Raji (cell line): ENCODE measurements at regions not wholly inside any gene's neighbourhood (a gene's known extent, or its start where the extent isn't known, plus 50 kb on each side); places are given as distances from the start of the nearest gene placed in this dataset.

Experiments
- POLR2A ChIP-seq: IDR thresholded peaks from 2 replicates; pipeline ENCODE4 v1.6.1; 2011; ENCODE audit warnings: low read depth, low read length, control low read depth; ENCODE audit not compliant: insufficient read depth

DNA sequence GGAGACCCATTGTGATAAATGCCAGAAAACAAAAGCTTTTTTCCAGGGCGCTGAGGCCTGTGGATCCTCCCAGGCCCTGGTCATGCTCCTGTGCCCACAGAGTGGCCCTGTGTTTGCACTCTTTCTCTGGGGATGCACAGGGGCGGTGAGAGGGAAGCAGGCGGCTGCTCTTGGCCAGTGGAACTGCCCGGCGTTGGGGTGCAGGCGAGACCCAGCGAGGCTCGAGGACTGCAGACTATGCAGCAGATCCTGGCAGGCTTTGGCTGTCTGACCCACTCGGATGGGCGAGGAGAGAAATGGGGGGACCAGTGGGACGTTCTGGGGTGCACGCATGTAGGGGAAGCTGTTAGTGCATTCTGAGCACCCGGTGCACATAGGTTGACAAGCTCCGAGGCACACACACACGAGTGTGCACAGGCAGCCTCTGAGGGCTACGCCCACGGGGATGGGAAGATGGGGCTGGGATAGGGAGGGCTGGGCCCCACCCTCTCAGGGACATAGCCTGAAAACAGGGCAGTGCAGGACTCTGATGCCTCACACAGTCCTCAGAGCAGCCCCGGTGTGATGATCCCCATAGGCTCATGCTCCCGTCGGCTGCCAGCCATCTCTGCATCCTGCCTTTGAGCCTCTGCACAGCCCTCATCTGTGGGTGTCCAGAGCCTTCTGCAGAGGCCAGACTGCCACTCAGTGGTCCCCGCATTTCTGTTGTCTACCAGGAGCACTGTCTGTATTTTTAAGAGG lies 1233.5 kb downstream of the BRD1 start:
- TF ChIP-seq POLR2A, result no peak

DNA sequence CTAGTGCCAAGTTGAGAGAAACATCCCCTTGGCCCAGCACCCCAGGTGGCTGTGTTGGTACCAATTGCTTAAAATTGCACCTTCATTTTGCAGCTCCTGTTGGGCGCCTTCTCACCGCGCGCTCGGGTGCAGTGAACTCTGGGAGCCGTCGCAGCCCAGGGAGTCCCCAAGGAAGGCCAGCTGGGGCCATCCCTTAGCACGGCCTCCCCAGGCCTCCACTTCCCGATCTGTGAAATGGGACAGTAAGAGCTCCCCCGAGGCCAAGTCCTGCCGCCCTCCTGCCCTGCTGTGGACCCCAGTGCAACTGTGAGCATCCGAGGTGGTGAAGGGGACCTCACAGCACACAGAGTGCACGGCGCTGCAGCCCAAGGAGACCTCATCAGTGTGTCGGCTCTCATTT lies 1234.1 kb downstream of the BRD1 start:
- no peak for TF ChIP-seq POLR2A

DNA sequence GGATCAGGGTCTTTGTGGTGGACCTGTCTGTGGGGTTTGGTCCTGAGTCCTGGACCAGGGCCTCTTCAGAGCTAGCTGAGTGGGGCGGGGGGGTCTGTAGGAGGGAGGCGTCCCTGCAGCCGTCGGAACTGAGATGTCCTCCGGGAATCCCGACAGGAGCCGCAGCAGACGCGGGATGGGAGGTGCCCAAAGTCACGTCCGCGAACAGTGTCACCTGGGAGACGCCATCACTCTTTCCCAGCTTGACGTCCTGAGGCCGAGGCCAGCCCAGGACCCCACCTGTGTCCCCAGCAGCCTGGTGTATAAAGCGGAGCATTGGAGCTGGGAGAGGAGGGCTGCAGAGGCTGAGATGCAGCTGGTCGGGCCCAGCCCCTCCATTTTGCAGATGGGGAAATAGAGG lies 1234.7 kb downstream of the BRD1 start:
- no peak for TF ChIP-seq POLR2A

DNA sequence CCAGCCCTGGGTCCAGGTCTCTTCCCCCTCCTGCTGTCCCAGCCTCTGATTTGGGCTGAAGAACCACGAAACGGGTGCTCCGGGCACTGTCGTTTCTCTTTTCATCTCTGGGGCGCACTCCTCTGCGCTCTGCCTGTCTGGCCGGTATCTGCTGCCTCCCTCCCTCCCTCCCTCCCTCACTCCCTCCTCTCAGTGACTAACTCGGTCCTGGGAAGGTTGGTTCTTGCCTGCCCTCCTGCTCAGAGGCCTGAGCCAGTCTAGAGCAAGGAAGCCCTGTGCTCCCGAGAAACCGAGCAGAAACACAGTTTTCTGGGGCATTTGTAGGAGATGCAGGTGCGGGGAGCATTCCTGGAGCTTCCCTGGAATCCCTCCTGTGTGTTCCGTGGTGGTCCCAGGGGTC lies 1235.2 kb downstream of the BRD1 start:
- TF ChIP-seq POLR2A, result no peak

DNA sequence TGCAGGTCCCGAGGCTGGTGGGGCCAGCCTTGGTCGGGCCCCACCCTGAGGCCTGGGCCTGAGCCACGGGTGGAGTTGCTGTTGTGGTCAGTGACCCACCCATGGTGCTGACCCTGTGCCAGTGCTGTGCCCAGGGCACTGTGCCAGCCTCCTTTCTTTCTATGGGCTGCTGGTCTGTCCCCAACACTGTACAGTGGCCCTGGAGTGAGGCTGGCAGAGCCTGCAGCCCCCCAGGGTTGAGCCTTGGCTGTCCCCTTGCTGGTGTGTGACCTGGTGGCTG lies 1235.7 kb downstream of the BRD1 start:
- no peak for TF ChIP-seq POLR2A

DNA sequence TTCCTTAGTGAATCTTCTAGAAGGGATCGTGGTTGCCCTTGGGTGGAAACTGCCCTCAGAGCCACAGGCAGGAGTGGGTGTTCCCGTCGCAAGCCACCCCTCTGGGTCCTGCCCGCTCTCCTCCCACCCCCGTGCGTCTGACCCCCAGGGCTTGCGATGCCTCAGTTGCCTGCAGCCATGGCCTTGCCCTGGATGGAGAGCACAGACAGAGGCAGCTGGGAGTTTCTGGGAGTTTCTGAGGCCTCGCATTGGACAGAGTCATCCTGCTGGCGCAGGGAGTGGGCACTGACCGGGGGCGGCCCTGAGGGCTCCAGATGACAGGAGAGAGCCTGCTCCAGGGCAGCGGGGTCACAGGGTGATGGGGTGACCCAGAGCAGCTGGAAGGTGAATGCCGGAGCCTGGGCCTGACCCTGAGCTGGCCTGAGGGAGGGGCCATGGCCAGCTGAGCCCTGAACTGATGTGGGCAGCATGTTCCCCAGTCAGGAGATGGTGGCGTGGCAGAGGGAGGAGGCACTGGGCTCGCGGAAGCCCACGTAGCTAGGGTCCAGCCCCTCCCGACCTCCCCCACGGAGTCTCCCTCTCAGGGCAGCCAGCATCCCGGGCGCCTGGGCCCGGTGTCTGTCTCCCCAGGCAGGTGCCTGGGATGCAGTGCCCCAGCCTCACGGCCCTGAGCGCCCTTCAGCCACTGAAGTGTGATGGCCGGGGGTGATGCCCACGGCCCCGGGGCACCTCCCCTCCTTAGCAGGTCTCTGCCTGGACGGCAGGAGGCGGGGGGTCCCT lies 1236.2 kb downstream of the BRD1 start:
- TF ChIP-seq POLR2A, result no peak

DNA sequence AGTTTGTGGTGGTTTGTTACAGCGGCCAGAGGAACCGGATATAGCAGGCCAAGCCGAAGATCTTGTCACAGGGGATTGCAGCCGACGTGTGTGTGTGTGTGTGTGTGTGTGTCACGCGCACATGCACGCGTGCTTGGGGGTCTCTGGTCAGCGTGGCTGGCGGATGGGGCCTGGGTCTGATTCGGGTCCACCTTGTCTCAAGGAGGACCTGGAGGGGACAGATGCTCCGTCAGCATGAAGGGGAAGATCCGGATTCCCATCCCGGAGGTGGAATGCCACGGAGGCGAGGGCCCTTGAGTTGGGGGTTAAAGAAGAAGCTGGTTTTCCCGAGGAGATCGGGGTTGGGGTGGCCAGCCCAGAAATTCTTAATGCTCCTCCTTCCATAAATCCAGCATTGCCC lies 1237.8 kb downstream of the BRD1 start:
- TF ChIP-seq POLR2A, result no peak

DNA sequence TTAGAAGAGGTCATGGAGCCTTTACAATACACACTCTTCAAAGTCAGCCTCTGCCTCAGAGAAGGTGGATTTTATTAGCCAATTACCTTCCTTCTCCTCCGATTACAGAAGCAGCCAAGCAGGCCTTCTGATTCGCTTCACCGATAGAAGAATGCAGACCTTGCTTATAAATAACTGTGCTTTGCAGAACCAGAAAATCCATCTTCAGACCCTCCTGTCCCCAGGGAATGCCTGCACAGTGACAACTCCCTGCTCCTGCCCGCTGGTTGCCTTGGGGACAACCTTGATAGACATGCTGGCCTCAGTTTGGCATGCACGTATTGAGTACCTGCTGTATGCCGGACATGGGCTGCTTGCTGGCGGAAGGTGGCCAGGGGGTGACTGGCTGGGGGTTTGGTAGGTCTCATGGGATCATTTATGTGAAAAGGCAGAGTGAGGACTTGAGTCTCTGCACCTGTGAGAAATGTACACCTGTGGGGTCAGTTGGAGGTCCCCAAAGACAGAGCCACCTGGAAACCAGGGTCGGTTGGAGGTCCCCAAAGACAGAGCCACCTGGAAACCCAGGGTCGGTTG lies 1238.7 kb downstream of the BRD1 start:
- no peak for TF ChIP-seq POLR2A

DNA sequence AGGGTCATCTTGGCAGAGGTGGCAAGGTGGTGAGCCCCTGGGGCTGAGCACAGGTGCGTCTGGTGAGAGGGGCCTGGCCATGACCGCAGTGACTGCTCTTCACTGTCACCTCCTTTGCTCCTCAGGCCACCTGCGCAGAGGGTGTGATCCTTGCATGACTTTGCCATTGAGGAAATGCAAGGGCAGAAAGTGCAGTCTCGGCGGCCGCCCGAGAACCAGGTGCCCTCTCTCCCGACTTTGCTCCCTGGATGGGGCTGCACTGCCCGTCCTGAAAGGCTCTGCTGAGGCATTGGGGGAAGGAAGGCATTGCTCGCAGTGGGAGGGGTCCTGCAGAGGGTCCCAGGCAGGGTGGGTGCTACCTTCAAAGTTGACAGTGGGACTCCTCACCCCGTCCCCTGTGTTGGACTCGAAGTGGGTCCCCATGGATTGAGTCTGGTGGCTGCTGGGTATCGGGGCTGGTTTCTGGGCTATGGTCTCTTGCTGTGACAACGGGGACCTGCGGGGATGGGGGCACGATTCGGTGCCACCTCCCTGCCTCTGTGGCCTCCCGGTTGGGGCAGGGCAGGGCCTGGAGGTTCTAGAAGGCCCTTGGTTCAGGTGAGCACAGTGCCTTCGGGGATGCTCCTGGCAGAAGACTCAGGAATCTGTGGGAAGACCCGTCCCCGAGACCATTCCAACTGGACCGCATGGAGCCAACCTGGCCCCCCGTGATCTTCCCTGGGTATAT lies 1239.4 kb downstream of the BRD1 start:
- TF ChIP-seq POLR2A, result no peak

DNA sequence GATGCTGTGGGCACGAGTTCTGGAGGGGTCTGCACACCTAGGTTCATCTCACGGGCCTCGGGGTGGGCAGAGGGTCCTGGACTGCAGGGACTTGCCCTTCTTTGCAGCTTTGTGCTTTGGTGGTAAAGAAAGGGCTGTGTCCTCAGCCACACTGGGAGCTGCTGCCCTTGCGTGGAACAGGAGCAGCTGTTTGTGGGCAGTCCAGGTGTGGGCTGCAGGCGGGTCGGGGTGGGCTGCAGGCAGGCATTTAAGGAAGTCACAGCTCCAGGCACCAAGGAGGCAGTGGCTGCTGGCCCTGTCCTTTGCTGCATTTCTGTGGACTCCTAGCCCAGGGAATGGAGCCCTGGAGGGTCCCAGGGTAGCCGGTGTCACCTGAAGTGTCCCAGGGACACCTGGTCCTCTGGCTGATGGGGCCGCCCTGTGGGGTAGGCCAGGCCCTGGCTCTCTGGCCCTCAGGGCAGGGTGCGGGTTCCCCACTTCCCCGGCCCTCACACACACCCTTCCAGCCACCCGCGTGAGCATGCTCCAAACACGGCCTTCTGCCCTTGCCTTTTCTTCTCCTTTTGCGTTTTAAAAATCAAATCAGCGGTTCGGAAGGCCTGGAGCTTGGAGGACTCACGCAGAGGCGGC lies 1240.3 kb downstream of the BRD1 start:
- TF ChIP-seq POLR2A, result no peak

DNA sequence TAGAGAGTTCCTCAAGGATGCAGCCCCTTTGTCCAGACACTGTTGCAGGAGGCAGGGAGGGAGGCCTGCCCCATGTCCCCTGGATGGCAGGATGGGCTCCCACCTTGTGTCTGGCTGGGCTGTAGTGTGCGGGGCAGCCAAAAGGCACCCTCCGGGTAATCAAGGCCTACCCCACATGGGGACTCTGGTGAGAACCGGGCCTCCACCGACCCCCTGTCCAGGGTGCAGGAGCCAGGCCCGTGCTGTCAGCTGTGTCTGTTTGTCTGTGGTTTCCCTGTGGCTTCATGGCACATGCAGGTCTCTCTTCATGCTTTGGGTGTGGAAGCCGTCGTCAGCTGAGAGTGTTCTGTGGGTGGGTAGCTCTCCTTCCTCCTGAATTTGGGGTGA lies 1240.9 kb downstream of the BRD1 start:
- TF ChIP-seq POLR2A, result no peak

DNA sequence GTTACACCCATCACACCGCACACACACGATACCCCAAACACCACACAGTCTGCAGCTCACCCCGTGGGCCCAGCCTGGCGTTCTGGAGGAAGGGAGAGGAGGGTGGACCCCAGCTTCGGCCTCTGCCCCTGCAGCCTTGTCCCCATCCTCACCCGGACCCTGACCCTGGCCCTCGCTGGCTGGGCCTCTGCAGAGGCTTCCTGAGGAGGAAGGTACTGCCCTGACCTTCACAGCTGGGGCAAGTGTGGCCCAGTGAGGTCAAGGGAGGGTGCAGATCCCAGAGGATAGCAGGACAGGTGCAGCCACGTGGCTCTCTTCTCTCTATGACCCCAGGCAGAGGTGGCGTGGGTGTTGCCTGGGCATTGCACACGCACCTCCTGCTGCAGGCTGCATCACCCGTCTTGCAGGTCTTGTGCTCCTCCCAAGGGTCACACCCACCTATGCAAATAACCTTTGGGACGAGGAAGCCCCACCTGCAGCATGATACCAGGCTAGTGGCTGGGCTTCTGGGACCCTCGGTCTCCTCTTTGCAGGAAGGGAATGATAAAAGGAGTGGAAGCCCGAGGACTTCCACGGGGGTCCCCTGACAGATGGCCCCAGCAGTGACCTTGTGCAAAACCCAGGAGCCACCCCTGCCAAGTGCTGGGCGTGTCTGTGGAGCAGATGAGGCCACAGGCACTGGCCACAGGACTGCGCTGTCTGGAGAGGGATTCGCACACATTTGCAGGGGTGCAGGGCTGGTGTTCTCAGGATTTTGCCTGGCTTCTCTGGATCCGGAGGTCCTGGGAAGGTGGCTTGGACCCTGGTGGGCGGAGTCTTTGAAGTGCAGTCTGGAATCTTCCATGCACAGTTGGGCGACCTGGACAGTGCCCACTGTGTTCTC lies 1241.5 kb downstream of the BRD1 start:
- no peak for TF ChIP-seq POLR2A

DNA sequence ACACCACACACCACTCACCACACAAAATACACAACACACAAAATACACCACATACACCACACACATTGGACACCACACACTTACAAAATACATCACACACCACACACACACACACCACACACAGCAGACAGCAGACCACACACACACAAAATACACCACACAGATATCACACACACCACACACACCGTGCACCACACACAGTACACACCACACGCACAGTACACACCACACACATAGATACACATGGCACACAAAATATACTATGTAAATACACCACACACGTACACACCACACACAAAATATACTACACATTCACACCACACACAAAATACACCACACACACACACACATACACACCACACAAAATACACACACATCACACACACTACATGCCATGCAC lies 1243.5 kb downstream of the BRD1 start:
- no peak for TF ChIP-seq POLR2A

DNA sequence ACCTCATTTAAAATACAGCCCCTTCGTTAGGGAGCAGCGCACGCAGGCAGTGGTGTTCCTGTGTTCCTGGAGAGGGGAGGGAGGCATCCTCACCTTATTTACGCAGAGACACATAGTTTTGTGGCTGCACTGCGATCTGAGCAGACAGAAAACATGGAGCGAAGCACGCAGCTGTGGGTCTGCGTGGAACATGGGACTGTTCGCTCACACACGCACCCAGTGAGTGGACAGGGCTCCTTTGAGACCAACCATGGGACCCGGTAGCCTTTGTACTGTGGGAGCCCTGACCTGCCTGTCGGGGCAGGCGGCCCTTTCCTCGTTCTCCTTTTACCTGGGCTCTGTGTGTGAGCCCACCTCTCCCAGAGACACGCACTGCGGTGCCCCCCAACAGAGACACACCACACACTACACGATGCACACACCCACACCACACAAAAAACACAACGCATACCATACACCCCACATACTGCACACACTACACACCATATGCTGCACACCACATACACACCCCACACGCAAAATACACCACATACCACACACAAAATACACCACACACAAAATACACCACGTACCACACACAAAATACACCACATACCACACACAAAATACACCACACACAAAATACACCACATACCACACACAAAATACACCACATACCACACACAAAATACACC lies 1245.7 kb downstream of the BRD1 start:
- no peak for TF ChIP-seq POLR2A
